GM03348 (cell line): ENCODE measurements at regions not wholly inside any gene's neighbourhood (a gene's known extent, or its start where the extent isn't known, plus 50 kb on each side); places are given as distances from the start of the nearest gene placed in this dataset.
"Not testable (repeated sequence)": the region's sequence is repeated elsewhere in the genome, so short reads cannot be mapped to it uniquely, and the experiment has no call there.

Experiments
- DNase-seq: peaks from one replicate; pipeline ENCODE4 v3.0.0; 2012; ENCODE audit warnings: low spot score

GRCh38 chr2:87409601-87410000 lies 338.3 kb upstream of the PLGLB2 start:
- DNase-seq: not testable (repeated sequence)

- DNase-seq: not testable (repeated sequence)
Observed at GRCh38 chr2:87410371-87410770, 337.5 kb upstream of the PLGLB2 start.

- DNase-seq: not testable (repeated sequence)
Observed at GRCh38 chr2:87412036-87412820, 335.7 kb upstream of the PLGLB2 start.

- not testable (repeated sequence) for DNase-seq
Observed at GRCh38 chr2:87414331-87414730, 333.6 kb upstream of the PLGLB2 start.

- DNase-seq: not testable (repeated sequence)
Observed at GRCh38 chr2:87414795-87415570, 332.9 kb upstream of the PLGLB2 start.

- not testable (repeated sequence) for DNase-seq
Observed at GRCh38 chr2:87415586-87416265, 332.2 kb upstream of the PLGLB2 start.

GRCh38 chr2:87416266-87416592 lies 331.7 kb upstream of the PLGLB2 start:
- DNase-seq: not testable (repeated sequence)

- DNase-seq: not testable (repeated sequence)
Observed at GRCh38 chr2:87417147-87417546, 330.7 kb upstream of the PLGLB2 start.

GRCh38 chr2:87417742-87418567 lies 329.9 kb upstream of the PLGLB2 start:
- DNase-seq: not testable (repeated sequence)

- not testable (repeated sequence) for DNase-seq
Observed at GRCh38 chr2:87418823-87419822, 328.8 kb upstream of the PLGLB2 start.

- DNase-seq: not testable (repeated sequence)
Observed at GRCh38 chr2:87419980-87420379, 327.9 kb upstream of the PLGLB2 start.

GRCh38 chr2:87420954-87421353 lies 326.9 kb upstream of the PLGLB2 start:
- DNase-seq: not testable (repeated sequence)

GRCh38 chr2:87423796-87424762 lies 323.8 kb upstream of the PLGLB2 start:
- DNase-seq: not testable (repeated sequence)

- DNase-seq: not testable (repeated sequence)
Observed at GRCh38 chr2:87424763-87425154, 323.1 kb upstream of the PLGLB2 start.

GRCh38 chr2:87425191-87425590 lies 322.7 kb upstream of the PLGLB2 start:
- DNase-seq: not testable (repeated sequence)

GRCh38 chr2:87425717-87426116 lies 322.2 kb upstream of the PLGLB2 start:
- not testable (repeated sequence) for DNase-seq

- not testable (repeated sequence) for DNase-seq
Observed at GRCh38 chr2:87428452-87429130, 319.3 kb upstream of the PLGLB2 start.

- DNase-seq: not testable (repeated sequence)
Observed at GRCh38 chr2:87429206-87429930, 318.5 kb upstream of the PLGLB2 start.
